Spleen (tissue), 11 donors: ENCODE measurements at regions not wholly inside any gene's neighbourhood (a gene's known extent, or its start where the extent isn't known, plus 50 kb on each side); places are given as distances from the start of the nearest gene placed in this dataset.

Experiments used
- DNase-seq: peaks from one replicate; pipeline ENCODE4 v3.0.0-alpha.2; 2020
- H3K27ac ChIP-seq, 8 donors: fragments of 200-600 bp; sonication (generic) in 7 of 8; 1 replicate in 4 of 8; 2 replicates in 4 of 8; pipeline versions ENCODE4 v1.5.0 to v1.8.0; 2016 to 2021; ENCODE audit warnings: inconsistent platforms in 4 of 8, mild to moderate bottlenecking in 4 of 8, moderate library complexity in 1 of 8
- H3K27me3 ChIP-seq, 7 donors: fragments of 200-600 bp; sonication (generic) in 6 of 7; replicated peaks in 1 of 7; 1 replicate in 4 of 7; 2 replicates in 3 of 7; pipeline versions ENCODE4 v1.5.0 to v1.8.0; 2016 to 2021; ENCODE audit warnings: inconsistent platforms in 3 of 7, mild to moderate bottlenecking in 1 of 7
- H3K36me3 ChIP-seq, 6 donors: fragments of 200-600 bp; sonication (generic) in 5 of 6; 1 replicate in 4 of 6; 2 replicates in 2 of 6; pipeline versions ENCODE4 v1.5.0 to v1.8.0; 2016 to 2021; ENCODE audit warnings: inconsistent platforms in 2 of 6
- H3K4me1 ChIP-seq, 6 donors: fragments of 200-600 bp; sonication (generic) in 5 of 6; 1 replicate in 3 of 6; 2 replicates in 3 of 6; pipeline versions ENCODE4 v1.5.0 to v1.8.0; 2016 to 2021; ENCODE audit warnings: inconsistent platforms in 3 of 6
- H3K4me3 ChIP-seq, 8 donors: fragments of 200-600 bp; sonication (generic) in 7 of 8; 1 replicate in 4 of 8; 2 replicates in 4 of 8; pipeline versions ENCODE4 v1.5.0 to v1.8.0; 2016 to 2021; ENCODE audit warnings: inconsistent platforms in 4 of 8, mild to moderate bottlenecking in 4 of 8, moderate library complexity in 2 of 8
- H3K9me3 ChIP-seq, 8 donors: fragments of 200-600 bp; sonication (generic) in 7 of 8; 1 replicate in 4 of 8; 2 replicates in 4 of 8; pipeline versions ENCODE4 v1.5.0 to v1.8.0; 2016 to 2021; ENCODE audit warnings: inconsistent platforms in 4 of 8
- POLR2A ChIP-seq, 3 donors: fragments of 450-650 bp; IDR thresholded peaks; one replicate each; pipeline ENCODE4 v1.5.1; 2017; ENCODE audit warnings: antibody characterized with exemption in 3 of 3, mild to moderate bottlenecking in 1 of 3
- POLR2AphosphoS5 ChIP-seq, 3 donors: sonication (generic); formaldehyde crosslinking; IDR thresholded peaks; one replicate each; pipeline ENCODE4 v1.5.1; 2017; ENCODE audit warnings: antibody characterized with exemption in 3 of 3
- WGBS, 5 donors: extraction: QIAGEN DNeasy Blood & Tissue Kit in 3 of 5; methylation state at CpG; one replicate each; pipeline versions ENCODE4 v1.1.5 to v1.1.7; 2013 to 2018; 5-methylcytosine and 5-hydroxymethylcytosine counted together
- intact Hi-C: fragments of 100-400 bp; cut with DNase I; formaldehyde crosslinking; loops from one replicate; pipeline ENCODE4 v1.15.0; 2023; ENCODE audit warnings: low total_unique reads
- TF ChIP-seq, protein P1 (sequence below), 11 experiments: fragments of 200-600 bp in 7 of 11; fragments of 450-650 bp in 4 of 11; sonication (generic) in 4 of 11; IDR thresholded peaks in 8 of 11; conservative IDR thresholded peaks in 3 of 11; 1 replicate in 7 of 11; 2 replicates in 4 of 11; pipeline versions ENCODE4 v1.4.0 to v1.8.0; 2016 to 2021; ENCODE audit warnings: antibody characterized with exemption in 11 of 11, inconsistent platforms in 4 of 11, mild to moderate bottlenecking in 1 of 11
- donor health status: healthy with polysubstance abuse.
- donor health status: DM: no; HTN: no; CAD: no; lungs with moderate emphysema.
- donor health status: DM: no; HTN: no; CAD: no.
- donor health status: Bipolar disorder and iron deficiency.
- donor health status: healthy.
- donor health status: DM: no; HTN: no; CAD: no.
- donor health status: DM: yes; HTN: yes; CAD: no.

DNA sequence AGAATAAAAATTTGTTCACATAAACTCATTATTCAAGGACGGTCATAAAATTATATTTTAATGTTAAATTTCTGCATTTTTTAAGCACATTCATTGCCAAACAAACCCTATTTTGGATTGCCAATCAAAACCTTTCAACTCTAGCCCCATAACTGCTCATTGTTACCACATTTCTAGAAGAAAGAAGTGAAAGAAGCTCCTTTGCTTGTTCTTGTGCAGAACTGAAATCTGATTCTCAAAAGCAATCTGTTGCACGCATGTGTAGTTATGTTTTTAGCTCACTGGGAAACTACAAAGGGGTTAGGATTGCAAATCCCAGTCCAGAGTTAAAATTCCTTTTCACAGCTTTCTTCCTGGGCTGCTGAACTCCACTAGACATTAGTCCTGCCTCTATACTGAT is 109.5 kb upstream of the MIR17HG start:
- H3K4me3 ChIP-seq: no peak overlapping the region
- H3K9me3 ChIP-seq: no peaks in the 10 kb centered on the region
- no peaks in the 10 kb centered on the region for H3K36me3 ChIP-seq
- H3K27me3 ChIP-seq: no peaks in the 10 kb centered on the region
- TF ChIP-seq POLR2A (IDR thresholded peaks at IDR 0.05) (no peak), POLR2AphosphoS5 (IDR thresholded peaks at IDR 0.05) (no peak)
- TF ChIP-seq, protein P1, sequence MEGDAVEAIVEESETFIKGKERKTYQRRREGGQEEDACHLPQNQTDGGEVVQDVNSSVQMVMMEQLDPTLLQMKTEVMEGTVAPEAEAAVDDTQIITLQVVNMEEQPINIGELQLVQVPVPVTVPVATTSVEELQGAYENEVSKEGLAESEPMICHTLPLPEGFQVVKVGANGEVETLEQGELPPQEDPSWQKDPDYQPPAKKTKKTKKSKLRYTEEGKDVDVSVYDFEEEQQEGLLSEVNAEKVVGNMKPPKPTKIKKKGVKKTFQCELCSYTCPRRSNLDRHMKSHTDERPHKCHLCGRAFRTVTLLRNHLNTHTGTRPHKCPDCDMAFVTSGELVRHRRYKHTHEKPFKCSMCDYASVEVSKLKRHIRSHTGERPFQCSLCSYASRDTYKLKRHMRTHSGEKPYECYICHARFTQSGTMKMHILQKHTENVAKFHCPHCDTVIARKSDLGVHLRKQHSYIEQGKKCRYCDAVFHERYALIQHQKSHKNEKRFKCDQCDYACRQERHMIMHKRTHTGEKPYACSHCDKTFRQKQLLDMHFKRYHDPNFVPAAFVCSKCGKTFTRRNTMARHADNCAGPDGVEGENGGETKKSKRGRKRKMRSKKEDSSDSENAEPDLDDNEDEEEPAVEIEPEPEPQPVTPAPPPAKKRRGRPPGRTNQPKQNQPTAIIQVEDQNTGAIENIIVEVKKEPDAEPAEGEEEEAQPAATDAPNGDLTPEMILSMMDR (IDR thresholded peaks at IDR 0.05 in 8 of 11, conservative IDR thresholded peaks at IDR 0.05 in 3 of 11): no peak
- intact Hi-C loops: no loop called here
- 70 to 86% (median 83%) methylated on average over 2 of the region's 2 CpGs for WGBS, 5 donors
- H3K4me1 ChIP-seq: no peaks in the 10 kb centered on the region
- H3K27ac ChIP-seq: no peak overlapping the region
- no peak for DNase-seq

DNA sequence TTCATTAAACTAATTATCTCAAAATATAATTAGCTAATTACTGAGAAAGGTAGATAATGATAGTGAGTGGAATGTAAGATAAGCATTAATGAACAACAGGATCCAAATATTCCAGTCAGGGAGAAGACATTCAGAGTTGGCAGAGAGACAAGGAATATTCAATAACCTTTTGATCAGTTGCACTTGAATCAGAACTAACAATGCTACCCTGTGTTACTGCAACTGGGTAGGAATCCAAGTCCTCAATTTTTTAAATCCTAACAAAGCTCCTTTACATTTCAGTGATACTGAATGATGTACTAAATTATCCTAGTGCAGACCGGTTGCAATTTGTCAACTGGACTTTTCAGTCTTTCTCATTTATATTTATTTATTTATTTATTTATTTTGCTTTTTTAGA is 107.1 kb upstream of the MIR17HG start:
- H3K4me1 ChIP-seq: no peaks in the 10 kb centered on the region
- peaks cover 0 to under 1% (median 0%) of the 10 kb centered on the region in 7 donors for H3K27me3 ChIP-seq
- no peak for DNase-seq
- H3K9me3 ChIP-seq: no peaks in the 10 kb centered on the region
- 90 to 98% (median 94%) methylated on average over 1 of the region's 1 CpG for WGBS, 5 donors
- no peak overlapping the region for H3K4me3 ChIP-seq
- H3K27ac ChIP-seq: no peak overlapping the region
- H3K36me3 ChIP-seq: no peaks in the 10 kb centered on the region
- TF ChIP-seq POLR2A (IDR thresholded peaks at IDR 0.05) (no peak), POLR2AphosphoS5 (IDR thresholded peaks at IDR 0.05) (no peak)
- TF ChIP-seq, protein P1 (IDR thresholded peaks at IDR 0.05 in 8 of 11, conservative IDR thresholded peaks at IDR 0.05 in 3 of 11): no peak
- intact Hi-C loops: no loop called here

DNA sequence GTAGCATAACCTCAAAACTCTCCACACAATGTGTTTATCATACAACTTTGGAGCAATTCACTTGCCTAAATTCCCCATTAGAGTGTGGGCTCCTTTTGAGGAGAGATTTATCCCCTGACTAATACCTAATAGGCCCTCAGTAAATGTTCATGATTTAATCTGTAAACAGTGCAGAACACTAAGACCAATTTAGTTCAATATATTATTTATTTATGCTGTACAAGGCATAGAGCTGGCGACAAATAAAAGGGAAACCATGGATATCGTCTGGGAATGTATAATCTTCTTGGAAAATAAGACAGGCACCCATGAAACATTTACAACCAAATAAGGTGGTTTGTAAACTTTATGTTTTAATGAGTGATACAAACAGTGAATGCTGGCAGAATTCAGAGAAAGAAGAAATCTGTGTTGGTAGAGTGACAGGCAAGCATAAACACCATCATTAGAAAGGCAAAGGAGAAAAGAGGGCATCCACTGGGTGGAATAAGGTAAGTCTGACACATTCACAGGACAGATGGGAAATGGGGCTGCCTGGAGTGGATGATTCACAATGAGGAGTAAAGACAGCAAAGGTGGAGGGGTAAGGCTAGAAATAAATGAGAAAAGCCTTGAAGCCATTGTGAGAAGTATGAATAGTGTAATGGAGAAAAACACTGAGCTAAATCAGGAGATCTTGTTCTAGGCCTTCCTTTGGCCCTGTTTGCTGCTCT is 106.1 kb upstream of the MIR17HG start:
- H3K4me1 ChIP-seq: no peaks in the 10 kb centered on the region
- WGBS, 5 donors: 79 to 91% (median 90%) methylated on average over 2 of the region's 2 CpGs
- no peaks in the 10 kb centered on the region for H3K36me3 ChIP-seq
- DNase-seq: no peak
- TF ChIP-seq POLR2A (IDR thresholded peaks at IDR 0.05) (no peak), POLR2AphosphoS5 (IDR thresholded peaks at IDR 0.05) (no peak)
- TF ChIP-seq, protein P1 (IDR thresholded peaks at IDR 0.05 in 8 of 11, conservative IDR thresholded peaks at IDR 0.05 in 3 of 11): no peak
- H3K9me3 ChIP-seq: no peaks in the 10 kb centered on the region
- H3K4me3 ChIP-seq: no peak overlapping the region
- H3K27ac ChIP-seq: no peak overlapping the region
- peaks cover 0 to 4% (median 0%) of the 10 kb centered on the region in 7 donors for H3K27me3 ChIP-seq
- intact Hi-C loops: no loop called here

DNA sequence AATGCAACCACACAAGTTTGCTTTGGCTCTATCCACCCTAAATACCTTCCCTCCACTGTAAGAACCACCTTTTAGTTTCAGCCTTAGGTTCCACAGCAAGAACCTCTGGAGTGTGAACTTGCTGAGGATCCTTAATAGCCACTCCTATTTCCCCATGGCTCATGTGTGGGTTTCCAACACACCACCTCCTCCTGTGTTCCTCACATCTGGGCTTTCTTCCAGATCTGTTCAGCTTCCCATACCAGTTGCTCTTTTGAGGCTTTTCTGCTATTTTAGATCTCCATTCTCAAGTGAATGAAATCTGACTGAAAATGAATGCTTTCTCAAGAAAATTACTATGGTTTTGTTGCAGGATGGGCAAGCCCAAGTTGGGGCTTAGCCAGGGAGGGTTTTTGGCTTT is 104.8 kb upstream of the MIR17HG start:
- H3K9me3 ChIP-seq: no peaks in the 10 kb centered on the region
- H3K27ac ChIP-seq: no peak overlapping the region
- H3K4me1 ChIP-seq: no peaks in the 10 kb centered on the region
- H3K27me3 ChIP-seq: peaks cover 0 to 4% (median 0%) of the 10 kb centered on the region in 7 donors
- intact Hi-C loops: no loop called here
- TF ChIP-seq POLR2AphosphoS5 (IDR thresholded peaks at IDR 0.05) (no peak), POLR2A (IDR thresholded peaks at IDR 0.05) (no peak)
- TF ChIP-seq, protein P1 (IDR thresholded peaks at IDR 0.05 in 8 of 11, conservative IDR thresholded peaks at IDR 0.05 in 3 of 11): no peak
- no peaks in the 10 kb centered on the region for H3K36me3 ChIP-seq
- no peak for DNase-seq
- no peak overlapping the region for H3K4me3 ChIP-seq
